ENCODE measurements at regions not wholly inside any gene's neighbourhood (a gene's known extent, or its start where the extent isn't known, plus 50 kb on each side); places are given as distances from the start of the nearest gene placed in this dataset.
"Not testable (repeated sequence)": the region's sequence is repeated elsewhere in the genome, so short reads cannot be mapped to it uniquely, and the experiment has no call there.

- TF ChIP-seq EZH2phosphoT487 (IDR thresholded peaks at IDR 0.05; ENCODE audit: unreplicated experiment), result no peak
- no peak for TF ChIP-seq STAT1 (IDR thresholded peaks at IDR 0.05; ENCODE audit: unreplicated experiment)
- no peak for TF ChIP-seq ZNF462 (CRISPR knock-in tag; IDR thresholded peaks at IDR 0.05)
- TF ChIP-seq JUNB (IDR thresholded peaks at IDR 0.05; ENCODE audit: unreplicated experiment), result no peak
- no peak for TF ChIP-seq ZNF114 (CRISPR knock-in tag; IDR thresholded peaks at IDR 0.05)
- TF ChIP-seq ZNF331 (CRISPR knock-in tag; IDR thresholded peaks at IDR 0.05; ENCODE audit: low read depth), result no peak
- TF ChIP-seq, protein P1, sequence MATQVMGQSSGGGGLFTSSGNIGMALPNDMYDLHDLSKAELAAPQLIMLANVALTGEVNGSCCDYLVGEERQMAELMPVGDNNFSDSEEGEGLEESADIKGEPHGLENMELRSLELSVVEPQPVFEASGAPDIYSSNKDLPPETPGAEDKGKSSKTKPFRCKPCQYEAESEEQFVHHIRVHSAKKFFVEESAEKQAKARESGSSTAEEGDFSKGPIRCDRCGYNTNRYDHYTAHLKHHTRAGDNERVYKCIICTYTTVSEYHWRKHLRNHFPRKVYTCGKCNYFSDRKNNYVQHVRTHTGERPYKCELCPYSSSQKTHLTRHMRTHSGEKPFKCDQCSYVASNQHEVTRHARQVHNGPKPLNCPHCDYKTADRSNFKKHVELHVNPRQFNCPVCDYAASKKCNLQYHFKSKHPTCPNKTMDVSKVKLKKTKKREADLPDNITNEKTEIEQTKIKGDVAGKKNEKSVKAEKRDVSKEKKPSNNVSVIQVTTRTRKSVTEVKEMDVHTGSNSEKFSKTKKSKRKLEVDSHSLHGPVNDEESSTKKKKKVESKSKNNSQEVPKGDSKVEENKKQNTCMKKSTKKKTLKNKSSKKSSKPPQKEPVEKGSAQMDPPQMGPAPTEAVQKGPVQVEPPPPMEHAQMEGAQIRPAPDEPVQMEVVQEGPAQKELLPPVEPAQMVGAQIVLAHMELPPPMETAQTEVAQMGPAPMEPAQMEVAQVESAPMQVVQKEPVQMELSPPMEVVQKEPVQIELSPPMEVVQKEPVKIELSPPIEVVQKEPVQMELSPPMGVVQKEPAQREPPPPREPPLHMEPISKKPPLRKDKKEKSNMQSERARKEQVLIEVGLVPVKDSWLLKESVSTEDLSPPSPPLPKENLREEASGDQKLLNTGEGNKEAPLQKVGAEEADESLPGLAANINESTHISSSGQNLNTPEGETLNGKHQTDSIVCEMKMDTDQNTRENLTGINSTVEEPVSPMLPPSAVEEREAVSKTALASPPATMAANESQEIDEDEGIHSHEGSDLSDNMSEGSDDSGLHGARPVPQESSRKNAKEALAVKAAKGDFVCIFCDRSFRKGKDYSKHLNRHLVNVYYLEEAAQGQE (IDR thresholded peaks at IDR 0.05; ENCODE audit: unreplicated experiment), result no peak
- no peak for TF ChIP-seq ETS1 (IDR thresholded peaks at IDR 0.05)
- Histone ChIP-seq H3K27me3 (ENCODE audit: insufficient read depth) (no peaks in the 10 kb centered on the region), H3K27ac (ENCODE audit: low read depth) (no peak overlapping the region), H3K4me2 (no peak overlapping the region), H3K36me3 (ENCODE audit: insufficient read depth) (0 out of 2 replicates have a peak, but pooled peaks cover 4% of the 10 kb centered on the region), H4K20me1 (replicated peaks; ENCODE audit: insufficient read depth) (no peaks in the 10 kb centered on the region), H3K79me2 (replicated peaks; ENCODE audit: insufficient read depth) (no peaks in the 10 kb centered on the region), H3K4me1 (ENCODE audit: insufficient read depth) (no peaks in the 10 kb centered on the region), H3K9me2 (ENCODE audit: insufficient read depth) (no peaks in the 10 kb centered on the region), H3F3A (replicated peaks; ENCODE audit: low read depth) (0 out of 2 replicates have a peak, but pooled peaks cover 2% of the 10 kb centered on the region), H3K4me3 (no peak overlapping the region), H2AFZ (no peak overlapping the region)
- no peak overlapping the region for H3K27ac Mint-ChIP-seq
- H3K27me3 Mint-ChIP-seq (ENCODE audit: insufficient read depth, low read depth, poor library complexity), result peaks cover 2% of the 10 kb centered on the region
- no peaks in the 10 kb centered on the region for H3K4me1 Mint-ChIP-seq
- peaks cover 86% of the 10 kb centered on the region for H3K9me3 Mint-ChIP-seq
- H3K36me3 Mint-ChIP-seq (ENCODE audit: low read depth), result peaks cover 28% of the 10 kb centered on the region
- ATAC-seq (no peak), DNase-seq (ENCODE audit: low spot score) (no peak)
- no peak overlapping the region for H3K4me3 Mint-ChIP-seq
These were observed 62.3 kb upstream of the CCT8L2 start for GRCh38 chr22:16654882-16655281.

DNA sequence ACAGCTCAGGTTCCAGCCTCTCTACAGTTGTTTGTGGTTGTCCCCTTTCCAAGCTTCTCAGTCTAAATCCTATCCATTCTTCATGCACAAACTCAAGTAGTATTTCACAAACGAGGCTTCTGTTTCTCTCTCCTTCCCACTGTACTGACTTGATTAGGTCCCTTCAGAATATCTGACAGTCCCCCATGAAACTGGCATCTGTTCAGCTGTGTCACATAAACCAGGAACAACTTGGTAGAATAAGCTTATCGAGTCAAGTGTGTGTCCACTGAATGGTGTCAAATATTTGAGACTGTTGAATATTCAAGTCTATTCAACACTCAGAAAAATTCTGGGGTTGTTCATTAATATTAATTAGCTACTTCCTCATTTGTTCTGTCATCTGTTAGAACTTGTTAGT lies 61.7 kb upstream of the CCT8L2 start:
- H3K27ac Mint-ChIP-seq; H3K9me2 ChIP-seq (ENCODE audit: insufficient read depth); DNase-seq (ENCODE audit: low spot score); H3K4me3 Mint-ChIP-seq; H3K4me3 ChIP-seq; H3K4me2 ChIP-seq; ATAC-seq; H3F3A ChIP-seq (replicated peaks; ENCODE audit: low read depth); H3K27me3 ChIP-seq (ENCODE audit: insufficient read depth); H2AFZ ChIP-seq; H3K27me3 Mint-ChIP-seq (ENCODE audit: insufficient read depth, low read depth, poor library complexity); H3K27ac ChIP-seq (ENCODE audit: low read depth); H3K36me3 ChIP-seq (ENCODE audit: insufficient read depth); H4K20me1 ChIP-seq (replicated peaks; ENCODE audit: insufficient read depth); H3K79me2 ChIP-seq (replicated peaks; ENCODE audit: insufficient read depth); H3K4me1 ChIP-seq (ENCODE audit: insufficient read depth); H3K4me1 Mint-ChIP-seq: not testable (repeated sequence)
- peaks cover 33% of the 10 kb centered on the region for H3K36me3 Mint-ChIP-seq (ENCODE audit: low read depth)
- H3K9me3 Mint-ChIP-seq, result peaks cover 87% of the 10 kb centered on the region

All from GM23338 (cell line).